CD14-positive monocyte (primary cell): ENCODE measurements at regions not wholly inside any gene's neighbourhood (a gene's known extent, or its start where the extent isn't known, plus 50 kb on each side); places are given as distances from the start of the nearest gene placed in this dataset.

Experiments used
- DNase-seq, 3 donors: peaks; one replicate each; pipeline ENCODE4 v3.0.0-alpha.2; 2011 to 2022
- H2AFZ ChIP-seq: 2 replicates; pipeline ENCODE4 v1.6.0; 2012; ENCODE audit warnings: mild to moderate bottlenecking, low read depth, low read length, inconsistent platforms; ENCODE audit not compliant: insufficient read depth, poor library complexity, severe bottlenecking
- H3K27ac ChIP-seq, 2 donors: 1 replicate in 1 of 2; 2 replicates in 1 of 2; pipeline ENCODE4 v1.5.1; 2012 to 2013; ENCODE audit warnings: low read length in 2 of 2, control low read depth in 1 of 2, inconsistent platforms in 1 of 2, low read depth in 1 of 2, mild to moderate bottlenecking in 1 of 2
- H3K27me3 ChIP-seq, 2 donors: one replicate each; pipeline versions ENCODE4 v1.6.0 to v1.6.1; 2011 to 2013; ENCODE audit warnings: low read length in 2 of 2; ENCODE audit not compliant: control insufficient read depth in 2 of 2, insufficient read depth in 2 of 2
- H3K36me3 ChIP-seq, 2 donors: replicated peaks in 1 of 2; 1 replicate in 1 of 2; 2 replicates in 1 of 2; pipeline versions ENCODE4 v1.5.1 to v1.6.1; 2012 to 2013; ENCODE audit warnings: low read length in 2 of 2, control low read depth in 1 of 2, inconsistent platforms in 1 of 2, mild to moderate bottlenecking in 1 of 2; ENCODE audit not compliant: insufficient read depth in 2 of 2, control insufficient read depth in 1 of 2
- H3K4me1 ChIP-seq, 2 donors: 1 replicate in 1 of 2; 2 replicates in 1 of 2; pipeline versions ENCODE4 v1.5.1 to v1.6.1; 2012 to 2013; ENCODE audit warnings: low read length in 2 of 2, control low read depth in 1 of 2, inconsistent platforms in 1 of 2, mild to moderate bottlenecking in 1 of 2, moderate library complexity in 1 of 2; ENCODE audit not compliant: insufficient read depth in 2 of 2, control insufficient read depth in 1 of 2
- H3K4me2 ChIP-seq: replicated peaks from 2 replicates; pipeline ENCODE3; 2012; ENCODE audit warnings: low read length, moderate library complexity, mild to moderate bottlenecking; ENCODE audit not compliant: poor library complexity, severe bottlenecking; ENCODE audit errors: extremely low read depth
- H3K4me3 ChIP-seq, 3 experiments: fragments of 200-600 bp in 1 of 3; sonication (generic) in 1 of 3; replicated peaks in 1 of 3; 1 replicate in 2 of 3; 2 replicates in 1 of 3; pipeline ENCODE4 v1.5.1; 2011 to 2013; ENCODE audit warnings: low read length in 3 of 3, mild to moderate bottlenecking in 3 of 3, control low read depth in 2 of 3, low read depth in 2 of 3, inconsistent platforms in 1 of 3, moderate library complexity in 1 of 3
- H3K79me2 ChIP-seq: 2 replicates; pipeline ENCODE4 v1.6.0; 2012; ENCODE audit warnings: mild to moderate bottlenecking, control low read depth, inconsistent platforms, low read length, moderate library complexity; ENCODE audit not compliant: insufficient read depth
- H3K9ac ChIP-seq: 2 replicates; pipeline ENCODE4 v1.6.0; 2017; ENCODE audit warnings: low read length, mild to moderate bottlenecking; ENCODE audit not compliant: insufficient read depth, poor library complexity, severe bottlenecking
- H3K9me3 ChIP-seq, 2 donors: replicated peaks in 1 of 2; 1 replicate in 1 of 2; 2 replicates in 1 of 2; pipeline versions ENCODE4 v1.5.1 to v1.6.1; 2012 to 2013; ENCODE audit warnings: low read length in 2 of 2, control low read depth in 1 of 2; ENCODE audit not compliant: control insufficient read depth in 1 of 2, insufficient read depth in 1 of 2
- H4K20me1 ChIP-seq: 2 replicates; pipeline ENCODE4 v1.6.0; 2012; ENCODE audit warnings: mild to moderate bottlenecking, low read length, control low read depth, moderate library complexity; ENCODE audit not compliant: insufficient read depth
- H3K27ac Mint-ChIP-seq, 7 donors: one replicate each; pipeline ENCODE4 v1.8.0; 2020; ENCODE audit warnings: mild to moderate bottlenecking in 7 of 7, mixed read lengths in 7 of 7, moderate library complexity in 6 of 7, inconsistent platforms in 2 of 7
- H3K27me3 Mint-ChIP-seq, 3 donors: one replicate each; pipeline ENCODE4 v1.8.0; 2021 to 2022; ENCODE audit warnings: low read depth in 3 of 3, mild to moderate bottlenecking in 3 of 3, mixed read lengths in 3 of 3, moderate library complexity in 3 of 3, inconsistent platforms in 1 of 3
- H3K36me3 Mint-ChIP-seq, 2 donors: one replicate each; pipeline ENCODE4 v1.8.0; 2020; ENCODE audit warnings: mixed read lengths in 2 of 2, inconsistent platforms in 1 of 2, mild to moderate bottlenecking in 1 of 2
- H3K4me1 Mint-ChIP-seq: one replicate; pipeline ENCODE4 v1.8.0; 2020; ENCODE audit warnings: mild to moderate bottlenecking, mixed read lengths
- H3K4me3 Mint-ChIP-seq, 2 donors: one replicate each; pipeline ENCODE4 v1.8.0; 2020; ENCODE audit warnings: mild to moderate bottlenecking in 2 of 2, mixed read lengths in 2 of 2, moderate library complexity in 1 of 2
- H3K9me3 Mint-ChIP-seq, 7 donors: one replicate each; pipeline ENCODE4 v1.8.0; 2020 to 2022; ENCODE audit warnings: mixed read lengths in 7 of 7, mild to moderate bottlenecking in 6 of 7, moderate library complexity in 6 of 7, inconsistent platforms in 2 of 7
- WGBS: methylation state at CpG from one replicate; pipeline ENCODE4 v1.1.5; 2013; ENCODE audit warnings: missing lambda C conversion rate; ENCODE audit not compliant: insufficient coverage; 5-methylcytosine and 5-hydroxymethylcytosine counted together
- intact Hi-C, 2 donors: fragments of 100-400 bp; cut with micrococcal nuclease; formaldehyde crosslinking; loops; one replicate each; pipeline versions ENCODE4 v1.15.0 to v1.15.1; 2023
- TF ChIP-seq, protein P1 (sequence below): fragments of 200-600 bp; IDR thresholded peaks from one replicate; pipeline ENCODE4 v1.8.0; 2022; ENCODE audit warnings: antibody characterized with exemption, mild to moderate bottlenecking

DNA sequence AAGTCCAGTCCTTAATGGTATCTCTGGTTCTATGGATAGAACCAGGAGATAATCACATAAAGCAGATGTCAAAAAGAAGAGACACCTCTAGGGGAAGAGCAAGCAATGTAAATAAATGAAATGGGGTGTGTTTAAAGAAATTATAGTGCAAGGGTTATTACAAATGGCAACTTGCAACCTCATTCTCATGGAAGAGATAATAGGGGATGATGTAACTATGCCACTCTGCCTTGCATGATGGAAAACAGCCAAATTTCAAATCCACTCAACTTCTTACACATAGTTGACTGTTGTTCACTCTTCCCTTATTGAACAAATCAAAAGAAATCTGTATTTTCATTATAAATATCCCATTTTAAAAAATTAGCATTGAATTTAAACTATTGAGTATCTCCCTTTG, 274.0 kb upstream of the TMPRSS15 start:
- DNase-seq, result no peak
- intact Hi-C loops, result no loop called here
- no peaks in the 10 kb centered on the region for H3K36me3 ChIP-seq

DNA sequence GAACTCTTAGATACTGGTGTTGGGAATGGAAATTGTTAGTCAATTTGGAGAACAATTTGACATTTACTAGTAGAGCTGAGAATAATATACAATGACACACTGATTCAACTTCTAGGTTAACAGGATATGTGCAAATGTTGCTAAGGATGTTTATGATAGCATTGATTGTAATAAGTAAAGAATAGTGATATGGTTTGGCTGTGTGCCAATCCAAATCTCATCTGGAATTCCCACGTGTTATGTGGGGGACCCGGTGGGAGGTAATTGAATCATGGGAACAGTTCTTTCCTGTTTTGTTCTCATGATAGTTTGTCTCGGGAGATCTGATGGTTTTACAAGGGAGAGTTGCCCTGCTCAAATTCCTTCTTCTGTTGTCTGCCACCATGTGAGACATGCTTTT, 302.4 kb upstream of the TMPRSS15 start:
- H4K20me1 ChIP-seq, result no peaks in the 10 kb centered on the region
- 86% methylated on average over 3 of the region's 3 CpGs for WGBS
- no peaks in the 10 kb centered on the region for H3K27me3 ChIP-seq
- DNase-seq, result no peak
- no peaks in the 10 kb centered on the region for H3K36me3 ChIP-seq
- no peaks in the 10 kb centered on the region for H3K4me1 ChIP-seq
- no peaks in the 10 kb centered on the region for H3K27me3 Mint-ChIP-seq
- no peak overlapping the region for H3K27ac Mint-ChIP-seq
- H3K4me2 ChIP-seq, result no peak overlapping the region
- H3K9ac ChIP-seq, result no peak overlapping the region
- H3K4me3 ChIP-seq, result no peak overlapping the region
- H3K9me3 ChIP-seq, result peaks cover 0 to 5% of the 10 kb centered on the region in 2 donors
- no peaks in the 10 kb centered on the region for H3K36me3 Mint-ChIP-seq
- intact Hi-C loops, result no loop called here
- TF ChIP-seq, protein P1, sequence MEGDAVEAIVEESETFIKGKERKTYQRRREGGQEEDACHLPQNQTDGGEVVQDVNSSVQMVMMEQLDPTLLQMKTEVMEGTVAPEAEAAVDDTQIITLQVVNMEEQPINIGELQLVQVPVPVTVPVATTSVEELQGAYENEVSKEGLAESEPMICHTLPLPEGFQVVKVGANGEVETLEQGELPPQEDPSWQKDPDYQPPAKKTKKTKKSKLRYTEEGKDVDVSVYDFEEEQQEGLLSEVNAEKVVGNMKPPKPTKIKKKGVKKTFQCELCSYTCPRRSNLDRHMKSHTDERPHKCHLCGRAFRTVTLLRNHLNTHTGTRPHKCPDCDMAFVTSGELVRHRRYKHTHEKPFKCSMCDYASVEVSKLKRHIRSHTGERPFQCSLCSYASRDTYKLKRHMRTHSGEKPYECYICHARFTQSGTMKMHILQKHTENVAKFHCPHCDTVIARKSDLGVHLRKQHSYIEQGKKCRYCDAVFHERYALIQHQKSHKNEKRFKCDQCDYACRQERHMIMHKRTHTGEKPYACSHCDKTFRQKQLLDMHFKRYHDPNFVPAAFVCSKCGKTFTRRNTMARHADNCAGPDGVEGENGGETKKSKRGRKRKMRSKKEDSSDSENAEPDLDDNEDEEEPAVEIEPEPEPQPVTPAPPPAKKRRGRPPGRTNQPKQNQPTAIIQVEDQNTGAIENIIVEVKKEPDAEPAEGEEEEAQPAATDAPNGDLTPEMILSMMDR, result no peak
- no peaks in the 10 kb centered on the region for H3K79me2 ChIP-seq
- H3K4me1 Mint-ChIP-seq, result no peaks in the 10 kb centered on the region
- peaks cover 0 to 6% (median 2%) of the 10 kb centered on the region in 7 donors for H3K9me3 Mint-ChIP-seq
- H3K27ac ChIP-seq, result no peak overlapping the region
- H3K4me3 Mint-ChIP-seq, result no peak overlapping the region
- H2AFZ ChIP-seq, result no peak overlapping the region

More for the DNA sequence above, 274.0 kb upstream of the TMPRSS15 start:
- Histone ChIP-seq H3K9me3 (no peaks in the 10 kb centered on the region), H3K27ac (no peak overlapping the region), H3K4me1 (no peaks in the 10 kb centered on the region), H3K4me2 (no peak overlapping the region), H4K20me1 (no peaks in the 10 kb centered on the region), H3K9ac (no peak overlapping the region), H3K27me3 (no peaks in the 10 kb centered on the region), H3K4me3 (no peak overlapping the region), H2AFZ (no peak overlapping the region), H3K79me2 (no peaks in the 10 kb centered on the region)
- Mint-ChIP-seq H3K27ac (no peak overlapping the region), H3K27me3 (no peaks in the 10 kb centered on the region), H3K9me3 (peaks cover 0 to 3% (median 0%) of the 10 kb centered on the region in 7 donors), H3K4me3 (no peak overlapping the region), H3K36me3 (no peaks in the 10 kb centered on the region), H3K4me1 (no peaks in the 10 kb centered on the region)
- TF ChIP-seq, protein P1, result no peak
